Fibroblast of mammary gland (primary cell): ENCODE measurements at regions not wholly inside any gene's neighbourhood (a gene's known extent, or its start where the extent isn't known, plus 50 kb on each side); places are given as distances from the start of the nearest gene placed in this dataset.

Source experiments
- DNase-seq: peaks from one replicate; pipeline ENCODE4 v3.0.0-alpha.2; 2010; ENCODE audit warnings: low read depth
- H3K4me3 ChIP-seq: 2 replicates; pipeline ENCODE4 v1.5.1; 2011; ENCODE audit warnings: low read depth, mild to moderate bottlenecking, low read length, moderate library complexity; ENCODE audit not compliant: control insufficient read depth
- TF ChIP-seq, protein P1 (sequence below): conservative IDR thresholded peaks from 2 replicates; pipeline ENCODE4 v1.5.1; 2011; ENCODE audit warnings: low read depth, low read length, inconsistent platforms; ENCODE audit not compliant: control insufficient read depth, insufficient read depth

GRCh38 chr14:106216679-106217078, 690.3 kb downstream of the TMEM121 start:
- TF ChIP-seq, protein P1, sequence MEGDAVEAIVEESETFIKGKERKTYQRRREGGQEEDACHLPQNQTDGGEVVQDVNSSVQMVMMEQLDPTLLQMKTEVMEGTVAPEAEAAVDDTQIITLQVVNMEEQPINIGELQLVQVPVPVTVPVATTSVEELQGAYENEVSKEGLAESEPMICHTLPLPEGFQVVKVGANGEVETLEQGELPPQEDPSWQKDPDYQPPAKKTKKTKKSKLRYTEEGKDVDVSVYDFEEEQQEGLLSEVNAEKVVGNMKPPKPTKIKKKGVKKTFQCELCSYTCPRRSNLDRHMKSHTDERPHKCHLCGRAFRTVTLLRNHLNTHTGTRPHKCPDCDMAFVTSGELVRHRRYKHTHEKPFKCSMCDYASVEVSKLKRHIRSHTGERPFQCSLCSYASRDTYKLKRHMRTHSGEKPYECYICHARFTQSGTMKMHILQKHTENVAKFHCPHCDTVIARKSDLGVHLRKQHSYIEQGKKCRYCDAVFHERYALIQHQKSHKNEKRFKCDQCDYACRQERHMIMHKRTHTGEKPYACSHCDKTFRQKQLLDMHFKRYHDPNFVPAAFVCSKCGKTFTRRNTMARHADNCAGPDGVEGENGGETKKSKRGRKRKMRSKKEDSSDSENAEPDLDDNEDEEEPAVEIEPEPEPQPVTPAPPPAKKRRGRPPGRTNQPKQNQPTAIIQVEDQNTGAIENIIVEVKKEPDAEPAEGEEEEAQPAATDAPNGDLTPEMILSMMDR = no peak
- no peak for DNase-seq
- H3K4me3 ChIP-seq = no peak overlapping the region

DNA sequence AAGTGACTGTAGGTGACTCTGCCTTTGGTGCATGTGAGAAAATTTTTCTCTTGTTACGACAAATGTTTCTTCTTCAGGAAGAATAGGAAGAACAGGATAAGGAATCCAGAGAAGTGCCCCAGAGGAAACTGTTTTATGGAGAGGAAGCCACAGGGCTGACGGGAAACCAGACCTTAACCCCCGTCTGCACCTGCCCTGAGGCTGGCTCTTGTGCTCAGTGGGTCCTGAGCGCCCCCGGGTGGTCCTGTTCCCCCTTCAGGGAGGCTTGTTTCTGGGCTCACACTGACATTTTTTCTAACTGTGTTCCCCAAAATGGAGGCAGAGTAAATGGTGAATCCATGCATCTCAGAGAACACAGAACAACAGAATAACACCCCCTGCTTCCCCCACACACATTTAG, 691.8 kb downstream of the TMEM121 start:
- no peak overlapping the region for H3K4me3 ChIP-seq
- TF ChIP-seq, protein P1 = no peak
- DNase-seq = no peak

- TF ChIP-seq, protein P1 = no peak
- no peak for DNase-seq
- H3K4me3 ChIP-seq = no peak overlapping the region
Measured at GRCh38 chr14:106222311-106222710, 695.9 kb downstream of the TMEM121 start.

DNA sequence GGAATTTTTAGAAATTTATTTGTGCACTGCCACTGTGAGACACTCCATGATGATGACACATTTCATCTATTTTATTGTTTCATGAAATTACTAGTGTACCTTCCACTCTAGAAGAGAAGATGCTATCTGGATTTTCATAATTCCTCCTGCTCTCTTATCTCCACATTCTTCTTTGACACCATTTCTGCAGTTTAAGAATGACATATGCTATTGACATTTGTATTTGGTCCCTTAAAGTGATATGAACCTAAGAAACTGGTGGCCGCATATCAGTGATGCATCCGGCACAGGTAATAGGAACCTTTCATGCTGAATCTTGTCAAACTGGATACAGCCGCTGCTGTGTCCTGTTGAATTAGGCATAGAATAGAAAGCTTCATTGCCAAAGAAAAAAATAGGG, 696.3 kb downstream of the TMEM121 start:
- DNase-seq = no peak
- TF ChIP-seq, protein P1 = no peak
- no peak overlapping the region for H3K4me3 ChIP-seq

DNA sequence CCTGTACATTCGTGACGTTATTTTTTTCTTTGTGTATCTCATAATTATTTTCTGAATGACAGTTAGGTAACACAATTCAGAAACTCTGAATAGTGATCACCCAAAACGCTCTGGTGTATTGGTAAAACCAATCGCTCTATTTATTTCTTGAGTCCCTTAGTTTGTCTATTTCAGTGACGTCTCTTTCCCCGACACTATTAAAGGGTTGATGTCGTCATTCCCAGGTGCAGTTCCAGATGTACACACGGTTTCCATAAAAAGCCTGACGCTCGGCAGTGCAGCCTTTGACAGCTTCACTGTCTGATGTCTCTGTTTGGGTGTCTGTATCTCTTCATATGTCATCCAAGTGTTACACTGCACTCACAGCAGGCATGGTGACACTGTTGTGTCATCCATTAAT, 701.4 kb downstream of the TMEM121 start:
- TF ChIP-seq, protein P1 = no peak
- no peak for DNase-seq
- H3K4me3 ChIP-seq = no peak overlapping the region

DNA sequence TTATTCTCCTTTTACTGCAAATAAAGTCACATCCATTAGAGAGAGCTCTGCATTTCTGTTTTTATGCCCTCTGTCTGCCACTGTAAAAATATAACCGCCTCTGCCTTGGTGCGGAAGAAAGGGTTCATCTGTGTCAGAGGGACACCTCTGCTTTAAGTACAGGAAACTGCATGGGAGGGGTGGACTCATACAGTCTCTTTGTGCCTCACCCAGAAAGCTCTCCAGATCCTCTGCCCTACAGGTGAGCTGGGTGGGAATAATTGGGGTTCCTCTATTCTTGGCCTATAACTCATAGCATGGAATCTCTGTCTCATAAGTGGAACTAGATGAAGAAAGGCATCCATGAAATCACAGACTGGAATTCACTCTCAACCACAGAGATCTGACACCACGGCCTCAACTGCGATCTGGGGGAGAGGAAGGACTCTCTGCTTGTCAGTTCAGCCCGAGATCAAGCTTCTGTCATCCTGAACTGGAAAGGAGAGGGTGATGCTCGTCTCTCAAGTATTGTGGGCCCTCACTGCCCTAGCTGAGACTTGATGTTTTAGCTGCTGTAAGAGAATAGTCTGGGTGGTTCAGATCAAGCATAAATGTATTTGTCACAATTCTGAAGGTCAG, 702.3 kb downstream of the TMEM121 start:
- H3K4me3 ChIP-seq = no peak overlapping the region

More for the DNA sequence above, 702.3 kb downstream of the TMEM121 start:
- TF ChIP-seq, protein P1 = no peak
- DNase-seq = no peak
